ENCODE measurements at regions not wholly inside any gene's neighbourhood (a gene's known extent, or its start where the extent isn't known, plus 50 kb on each side); places are given as distances from the start of the nearest gene placed in this dataset.
"Not testable (repeated sequence)": the region's sequence is repeated elsewhere in the genome, so short reads cannot be mapped to it uniquely, and the experiment has no call there.

DNA sequence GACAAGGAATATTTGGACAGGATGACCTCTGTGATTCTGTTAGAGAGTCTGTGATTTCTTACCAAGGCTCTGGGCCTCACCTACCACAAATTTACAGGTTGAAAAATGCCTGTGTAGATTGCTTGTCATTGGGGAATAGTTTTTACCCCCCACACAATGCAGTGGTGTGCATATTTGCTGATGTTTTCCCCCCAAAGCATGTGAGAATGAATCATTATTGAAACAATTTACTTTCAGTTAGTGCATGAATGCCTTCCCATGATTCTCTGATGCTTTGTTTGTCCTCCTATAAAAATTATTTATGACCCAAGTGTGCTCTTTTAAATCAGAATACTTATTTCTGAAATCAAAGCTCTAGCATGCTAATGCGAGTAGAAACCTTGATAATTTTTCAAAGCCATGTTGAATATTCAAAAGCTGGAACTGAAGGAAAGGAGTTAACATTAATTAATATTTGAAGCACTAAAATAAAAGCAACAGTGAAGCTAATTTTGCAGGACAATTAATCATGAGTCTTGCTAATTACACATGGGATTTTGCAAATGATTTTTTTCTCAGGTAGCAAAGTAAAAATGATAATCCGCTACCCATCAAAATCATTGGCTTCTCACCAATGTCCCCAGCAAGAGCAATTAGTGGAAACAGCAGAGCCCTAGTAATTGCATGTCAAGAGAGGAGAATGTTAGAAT lies 361.2 kb upstream of the HNRNPA3 start:
- no peak for DNase-seq
- in situ Hi-C loops (cut with HindIII; ENCODE audit: low pct_ligation_motif_present, low pct_unique_long_range_greater_than_20kb, low sequenced_read_pairs): no loop called here

DNA sequence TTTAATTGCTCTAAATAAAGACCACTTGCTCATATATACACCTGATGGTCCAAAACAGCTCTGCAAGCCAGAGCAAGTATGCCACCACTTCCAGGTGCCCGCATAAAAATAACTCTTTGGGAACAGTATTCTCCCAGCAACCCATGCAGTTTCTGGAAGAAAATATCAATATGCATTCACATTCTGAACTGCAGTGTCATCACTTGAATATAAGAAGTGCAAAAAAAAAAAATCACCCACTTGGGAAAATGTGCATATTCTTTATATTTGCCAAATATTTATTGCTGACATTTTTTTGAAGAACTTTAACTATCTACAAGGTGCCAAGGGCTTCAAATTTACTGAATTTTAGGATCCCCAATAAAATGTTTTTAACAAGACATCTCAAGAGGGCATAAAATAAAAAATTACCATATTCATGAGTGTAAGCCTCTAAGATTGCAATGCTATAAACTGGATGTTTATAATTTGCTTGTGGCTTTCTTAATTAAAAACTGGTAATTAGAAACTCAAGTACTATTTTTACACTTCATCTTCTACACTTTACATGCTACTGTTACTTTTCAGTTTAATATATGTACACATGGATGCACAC lies 360.6 kb upstream of the HNRNPA3 start:
- no peak for DNase-seq
- in situ Hi-C loops (cut with HindIII; ENCODE audit: low pct_ligation_motif_present, low pct_unique_long_range_greater_than_20kb, low sequenced_read_pairs): no loop called here

DNA sequence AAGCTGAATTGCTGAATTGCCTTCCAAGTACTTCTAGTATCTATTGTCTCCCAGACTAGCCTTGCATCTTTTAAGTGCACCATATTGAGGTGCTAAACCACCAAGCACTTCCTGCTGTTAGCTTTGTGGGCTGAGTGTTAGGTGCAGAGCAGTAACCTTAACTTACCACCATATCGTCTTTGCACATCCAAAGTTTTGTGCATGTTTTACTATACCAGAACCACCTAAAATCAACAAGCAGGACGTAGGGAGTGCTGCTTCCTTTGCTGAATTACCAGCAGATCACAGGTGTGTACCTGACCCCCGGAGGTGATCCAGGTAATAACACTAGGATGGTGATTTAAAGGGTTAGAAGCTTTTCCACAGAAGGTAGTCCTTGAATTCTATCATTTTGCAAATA lies 359.9 kb upstream of the HNRNPA3 start:
- DNase-seq: no peak
- in situ Hi-C loops (cut with HindIII; ENCODE audit: low pct_ligation_motif_present, low pct_unique_long_range_greater_than_20kb, low sequenced_read_pairs): no loop called here

DNA sequence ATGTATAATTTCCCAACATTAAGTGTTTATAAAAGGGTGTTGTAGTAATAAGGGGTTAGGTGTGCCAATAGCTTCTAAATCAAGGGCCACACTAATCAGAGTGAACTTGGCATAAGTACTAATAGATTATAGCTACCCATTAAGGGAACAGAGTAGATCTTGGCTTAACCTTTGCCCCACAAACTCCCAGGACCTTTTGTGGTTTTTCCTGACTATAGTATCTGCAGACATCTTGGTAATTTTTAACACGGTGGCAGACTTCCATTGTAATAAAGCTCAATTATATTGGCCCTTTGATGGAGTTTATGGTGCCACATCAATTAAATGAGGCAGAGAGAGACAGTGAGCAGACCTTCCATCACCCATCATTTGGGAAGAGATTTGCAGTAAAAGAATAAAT lies 358.5 kb upstream of the HNRNPA3 start:
- in situ Hi-C loops (cut with HindIII; ENCODE audit: low pct_ligation_motif_present, low pct_unique_long_range_greater_than_20kb, low sequenced_read_pairs): no loop called here
- no peak for DNase-seq

DNA sequence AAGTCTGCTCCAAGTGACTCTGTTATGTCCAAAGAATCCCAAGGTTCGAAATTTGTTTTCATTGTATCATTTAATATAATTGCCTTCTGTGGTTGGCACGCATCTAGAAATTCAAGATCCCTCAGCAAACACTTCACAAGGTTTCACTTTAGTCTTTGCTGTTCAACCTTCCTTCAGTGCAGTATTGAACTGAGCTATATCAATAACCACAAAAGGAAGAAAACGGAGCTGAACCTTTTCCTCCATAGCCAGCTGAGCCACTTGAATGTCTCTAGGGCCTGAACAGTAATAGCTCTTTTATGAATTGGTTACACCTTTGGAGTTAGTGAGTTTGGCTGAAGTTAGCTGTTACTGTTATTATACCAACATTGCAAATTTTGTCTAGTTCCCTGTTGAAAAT lies 357.7 kb upstream of the HNRNPA3 start:
- DNase-seq: no peak
- in situ Hi-C loops (cut with HindIII; ENCODE audit: low pct_ligation_motif_present, low pct_unique_long_range_greater_than_20kb, low sequenced_read_pairs): no loop called here

DNA sequence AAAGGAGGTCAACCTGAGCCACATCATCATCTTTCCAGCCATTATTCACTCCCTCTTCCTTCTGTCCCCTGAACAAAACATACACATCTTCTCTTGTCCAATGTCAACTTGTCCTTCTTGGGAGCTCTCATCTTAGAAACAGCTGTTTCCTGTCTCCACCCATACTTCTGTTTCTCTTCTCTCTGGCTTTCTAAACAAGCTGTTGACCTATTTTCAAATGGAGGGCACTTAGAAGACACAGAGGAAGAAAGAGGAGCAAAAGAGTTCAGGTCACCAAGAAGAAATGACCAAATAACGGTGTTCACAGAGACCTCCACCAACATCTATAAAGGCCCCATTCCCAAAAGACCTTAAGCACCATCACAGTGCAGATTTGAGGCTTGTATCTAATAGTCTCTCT lies 355.9 kb upstream of the HNRNPA3 start:
- no peak for DNase-seq
- in situ Hi-C loops (cut with HindIII; ENCODE audit: low pct_ligation_motif_present, low pct_unique_long_range_greater_than_20kb, low sequenced_read_pairs): no loop called here

DNA sequence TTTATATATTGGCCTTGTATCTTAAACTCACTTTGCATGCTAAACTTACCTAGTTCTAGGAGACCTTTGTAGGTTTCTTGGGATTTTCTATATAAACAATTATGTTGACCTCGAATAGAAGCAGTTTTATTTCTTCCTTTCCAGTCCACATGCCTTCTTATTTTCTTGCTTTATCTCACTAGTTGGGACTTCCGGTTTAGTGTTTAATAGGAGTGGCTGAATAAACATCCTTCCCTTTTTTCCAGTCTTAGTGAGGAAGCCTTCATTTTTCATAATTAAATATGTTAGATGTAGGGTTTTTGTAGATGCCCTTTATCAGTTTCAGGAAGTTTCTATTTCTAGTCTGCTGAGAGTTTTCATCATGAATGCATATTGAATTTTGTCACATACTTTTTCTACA lies 347.3 kb upstream of the HNRNPA3 start:
- in situ Hi-C loops (cut with HindIII; ENCODE audit: low pct_ligation_motif_present, low pct_unique_long_range_greater_than_20kb, low sequenced_read_pairs): no loop called here
- DNase-seq: no peak

DNA sequence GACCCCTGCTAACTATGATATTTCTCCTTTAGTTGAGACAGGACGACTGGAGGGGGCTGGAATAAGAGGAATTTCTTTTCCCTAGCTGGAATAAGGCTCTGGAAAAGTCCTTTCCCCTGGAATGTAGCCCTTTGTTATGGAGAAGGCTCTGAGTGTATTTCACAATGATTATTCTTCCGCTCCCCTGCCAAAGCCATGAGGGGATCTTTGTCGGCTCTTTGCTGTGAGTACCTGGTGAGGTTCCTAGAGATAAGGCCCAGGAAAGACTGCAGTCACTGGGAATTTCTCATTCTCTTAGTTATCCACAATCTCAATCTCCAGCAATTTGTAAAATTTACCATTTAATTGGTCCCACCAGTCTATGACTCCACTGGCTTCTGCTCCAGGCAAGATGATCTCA lies 340.2 kb upstream of the HNRNPA3 start:
- no peak for DNase-seq
- in situ Hi-C loops (cut with HindIII; ENCODE audit: low pct_ligation_motif_present, low pct_unique_long_range_greater_than_20kb, low sequenced_read_pairs): no loop called here

DNA sequence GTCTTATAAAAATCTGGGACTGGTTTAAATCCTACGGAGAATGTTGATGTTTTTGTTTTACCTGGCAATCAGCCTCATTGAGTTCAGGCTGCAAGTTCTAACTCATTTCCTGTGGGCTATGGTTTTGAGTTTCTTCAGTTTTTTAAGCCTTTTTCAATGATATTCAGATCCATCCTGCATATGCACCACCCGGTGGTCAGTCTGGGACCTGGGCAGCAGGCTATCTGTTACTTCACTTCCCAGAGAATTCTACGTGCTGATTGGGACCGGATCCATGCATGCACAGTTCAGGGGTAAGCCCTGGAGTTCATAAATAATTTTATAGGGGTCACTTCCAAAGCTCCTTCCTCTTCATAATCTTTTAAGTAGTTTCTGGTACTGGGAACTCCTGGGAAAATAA lies 339.2 kb upstream of the HNRNPA3 start:
- DNase-seq: peak; percentile 23
- in situ Hi-C loops (cut with HindIII; ENCODE audit: low pct_ligation_motif_present, low pct_unique_long_range_greater_than_20kb, low sequenced_read_pairs): no loop called here

DNA sequence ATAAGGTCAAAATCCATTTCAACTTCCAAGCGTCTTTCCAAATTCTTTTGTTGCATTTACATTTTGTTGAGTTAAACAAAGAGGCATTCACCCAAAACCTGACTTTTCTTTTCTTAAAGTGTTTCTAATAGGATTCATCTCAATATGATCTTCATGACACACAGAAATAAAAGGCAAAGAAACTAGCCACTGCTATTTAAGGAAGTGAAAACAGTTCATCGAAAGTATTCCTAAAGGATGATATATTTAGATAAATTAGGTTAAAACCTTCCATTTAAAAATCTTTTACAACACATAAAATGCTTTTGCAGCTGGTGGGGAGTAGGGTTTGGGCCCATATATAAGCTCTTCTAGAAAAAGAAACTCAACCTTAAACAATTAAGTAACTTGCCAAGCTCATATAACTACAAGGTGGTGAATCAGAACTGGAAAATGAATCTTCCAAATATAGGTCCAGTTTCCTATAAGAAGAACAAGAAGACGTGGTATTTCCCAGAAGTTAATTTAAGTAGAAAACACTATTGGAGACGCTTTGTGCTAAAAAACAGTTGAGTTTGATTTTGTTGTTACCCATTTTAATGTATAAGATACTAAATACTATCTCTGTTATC lies 336.0 kb upstream of the HNRNPA3 start:
- in situ Hi-C loops (cut with HindIII; ENCODE audit: low pct_ligation_motif_present, low pct_unique_long_range_greater_than_20kb, low sequenced_read_pairs): no loop called here
- DNase-seq: no peak

DNA sequence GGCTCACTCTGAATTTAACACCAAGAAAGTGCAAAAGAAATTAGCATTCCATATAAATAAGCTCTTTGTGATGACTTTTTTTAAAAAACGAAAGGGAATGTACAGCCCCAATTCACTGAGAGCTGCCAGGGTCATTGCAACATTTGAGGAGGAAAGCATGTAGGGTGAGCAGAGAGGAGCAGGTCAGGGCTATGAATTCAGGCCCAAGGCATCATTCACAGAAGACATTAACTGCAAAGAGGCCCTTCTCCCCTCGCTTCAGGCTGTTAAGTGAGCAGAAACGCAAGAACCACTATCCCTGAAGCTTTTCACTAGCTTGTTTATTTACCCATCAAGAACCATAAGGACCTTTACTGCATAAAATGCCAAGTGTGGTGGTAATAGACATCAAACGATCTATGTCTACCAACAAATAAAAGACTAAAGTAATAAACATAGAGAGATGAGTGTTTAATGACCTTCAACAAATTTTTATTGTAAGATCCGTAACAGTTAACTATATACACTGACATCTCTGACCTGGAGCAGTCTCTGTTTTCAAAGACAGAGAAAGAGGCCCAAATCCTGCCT lies 333.1 kb upstream of the HNRNPA3 start:
- DNase-seq: no peak

DNA sequence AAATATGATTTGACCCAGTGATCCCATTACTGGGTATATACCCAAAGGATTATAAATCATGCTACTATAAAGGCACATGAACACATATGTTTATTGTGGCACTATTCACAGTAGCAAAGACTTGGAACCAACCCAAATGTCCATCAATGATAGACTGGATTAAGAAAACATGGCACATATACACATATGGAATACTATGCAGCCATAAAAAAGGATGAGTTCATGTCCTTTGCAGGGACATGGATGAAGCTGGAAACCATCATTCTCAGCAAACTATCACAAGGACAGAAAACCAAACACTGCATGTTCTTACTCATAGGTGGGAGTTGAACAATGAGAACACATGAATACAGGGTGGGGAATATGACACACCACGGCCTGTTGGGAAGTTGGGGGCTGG lies 330.5 kb upstream of the HNRNPA3 start:
- DNase-seq; in situ Hi-C loops (cut with HindIII; ENCODE audit: low pct_ligation_motif_present, low pct_unique_long_range_greater_than_20kb, low sequenced_read_pairs): not testable (repeated sequence)

More for the DNA sequence above, 333.1 kb upstream of the HNRNPA3 start:
- in situ Hi-C loops (cut with HindIII; ENCODE audit: low pct_ligation_motif_present, low pct_unique_long_range_greater_than_20kb, low sequenced_read_pairs): no loop called here

DNA sequence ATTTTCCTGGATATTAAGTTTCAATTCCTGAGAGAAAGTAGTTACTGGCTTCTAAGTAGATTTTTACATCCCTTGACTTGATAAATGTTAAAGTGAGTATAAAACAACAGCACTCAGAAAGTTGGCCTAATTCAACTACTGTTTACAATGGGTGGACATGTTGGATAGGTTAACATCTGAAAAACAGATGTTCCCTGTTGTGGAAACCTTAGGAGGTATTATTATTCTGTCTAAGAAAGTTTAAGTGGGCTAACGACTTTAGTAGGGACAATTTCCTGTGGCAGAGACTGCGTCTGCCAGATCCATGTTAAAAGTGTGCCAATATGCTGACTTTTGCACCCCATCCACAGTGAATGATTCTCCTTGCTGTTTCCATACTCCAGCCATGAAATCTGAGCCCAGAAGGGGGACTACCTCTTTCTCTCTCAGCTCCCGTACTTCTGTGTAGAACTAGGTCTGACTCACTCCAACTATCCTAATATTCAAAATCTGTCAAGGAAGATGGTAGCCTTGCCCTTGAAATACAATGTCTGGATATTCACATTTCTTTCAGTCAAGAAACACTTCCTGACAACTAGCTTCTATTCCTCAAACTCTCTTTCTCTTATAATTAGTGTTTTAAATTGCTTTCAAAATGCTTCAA lies 327.5 kb upstream of the HNRNPA3 start:
- DNase-seq: no peak
- in situ Hi-C loops (cut with HindIII; ENCODE audit: low pct_ligation_motif_present, low pct_unique_long_range_greater_than_20kb, low sequenced_read_pairs): no loop called here

DNA sequence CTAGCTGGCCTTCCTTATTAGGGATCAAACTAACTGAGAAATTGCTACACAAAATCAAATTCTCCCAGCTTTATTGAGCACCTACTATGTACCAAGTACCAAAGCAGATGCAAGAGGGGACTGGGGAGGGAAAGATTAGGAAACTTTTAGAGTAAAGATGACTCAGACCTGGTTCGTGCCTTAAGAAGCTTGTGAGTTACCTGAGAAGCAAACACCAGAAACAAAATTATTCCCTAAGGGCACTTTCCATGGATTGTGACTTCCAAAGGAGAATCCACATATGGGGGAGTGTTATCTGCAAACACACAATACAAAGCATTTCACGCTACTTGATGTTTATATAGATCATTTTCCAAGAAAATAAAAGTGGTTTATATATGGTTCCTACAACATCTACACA lies 326.9 kb upstream of the HNRNPA3 start:
- in situ Hi-C loops (cut with HindIII; ENCODE audit: low pct_ligation_motif_present, low pct_unique_long_range_greater_than_20kb, low sequenced_read_pairs): no loop called here
- DNase-seq: no peak

DNA sequence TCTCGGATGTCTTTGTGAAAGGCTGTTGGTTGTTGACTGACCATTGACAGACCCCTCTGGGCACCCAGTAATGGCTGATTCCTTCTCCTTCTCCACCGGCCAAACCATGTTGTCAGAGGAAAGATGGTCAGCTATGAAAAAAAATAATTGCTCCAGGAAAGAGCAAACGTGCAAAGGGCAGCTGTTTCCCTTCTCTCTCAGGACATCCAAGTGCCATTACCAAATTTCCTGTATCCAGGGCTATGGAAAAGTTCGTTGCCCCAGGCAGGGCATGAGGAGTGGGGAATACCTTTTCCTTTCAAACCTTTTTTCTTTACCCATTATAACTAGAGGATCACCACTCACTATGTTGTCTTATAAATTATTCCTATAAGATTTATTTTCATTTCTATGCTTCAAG lies 321.5 kb upstream of the HNRNPA3 start:
- in situ Hi-C loops (cut with HindIII; ENCODE audit: low pct_ligation_motif_present, low pct_unique_long_range_greater_than_20kb, low sequenced_read_pairs): no loop called here
- DNase-seq: no peak

DNA sequence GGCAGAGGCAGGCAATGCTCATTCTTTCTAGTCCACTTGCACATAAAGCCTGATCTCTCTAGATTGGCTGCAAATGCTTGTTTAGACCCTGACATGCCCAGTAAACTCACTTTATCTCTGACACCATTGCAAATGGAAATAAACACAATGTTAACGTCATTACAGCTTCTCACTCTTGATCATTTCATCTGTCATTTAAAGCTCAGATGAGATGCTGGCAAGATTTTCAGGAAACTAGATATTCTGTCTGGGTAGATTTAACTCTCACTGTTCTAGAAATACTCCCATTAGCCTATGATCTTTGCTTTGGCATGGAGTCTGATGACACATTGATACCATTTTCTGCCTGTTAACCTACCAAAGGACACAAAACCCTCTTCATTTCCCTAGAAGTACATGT lies 320.7 kb upstream of the HNRNPA3 start:
- in situ Hi-C loops (cut with HindIII; ENCODE audit: low pct_ligation_motif_present, low pct_unique_long_range_greater_than_20kb, low sequenced_read_pairs): no loop called here

DNA sequence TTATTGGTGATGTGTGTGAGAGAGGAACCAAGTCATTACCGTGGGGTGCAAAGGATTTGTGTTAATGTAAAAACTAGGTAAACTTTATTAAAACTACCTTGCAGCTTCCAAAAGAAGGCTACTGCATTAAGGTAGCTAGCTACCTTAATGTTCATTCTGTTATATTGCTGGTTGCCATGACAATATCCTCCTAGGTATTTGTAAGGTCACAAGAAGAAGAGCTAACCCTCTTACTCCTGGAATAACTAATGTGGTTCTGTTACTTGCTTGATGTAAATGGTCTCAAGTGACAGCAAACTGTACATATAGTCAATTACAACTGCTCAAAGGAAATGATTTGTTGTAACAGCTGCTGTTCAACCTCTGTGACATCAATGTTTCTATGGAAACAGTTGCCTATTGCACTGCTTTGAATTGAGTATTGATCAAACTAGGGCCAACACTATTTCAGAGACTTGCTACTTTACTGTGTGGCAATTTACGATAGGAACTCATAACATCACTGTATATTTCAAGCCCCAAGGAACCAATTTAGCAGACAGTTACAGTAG lies 319.8 kb upstream of the HNRNPA3 start:
- DNase-seq: no peak
- in situ Hi-C loops (cut with HindIII; ENCODE audit: low pct_ligation_motif_present, low pct_unique_long_range_greater_than_20kb, low sequenced_read_pairs): no loop called here

More for the DNA sequence above, 320.7 kb upstream of the HNRNPA3 start:
- no peak for DNase-seq

DNA sequence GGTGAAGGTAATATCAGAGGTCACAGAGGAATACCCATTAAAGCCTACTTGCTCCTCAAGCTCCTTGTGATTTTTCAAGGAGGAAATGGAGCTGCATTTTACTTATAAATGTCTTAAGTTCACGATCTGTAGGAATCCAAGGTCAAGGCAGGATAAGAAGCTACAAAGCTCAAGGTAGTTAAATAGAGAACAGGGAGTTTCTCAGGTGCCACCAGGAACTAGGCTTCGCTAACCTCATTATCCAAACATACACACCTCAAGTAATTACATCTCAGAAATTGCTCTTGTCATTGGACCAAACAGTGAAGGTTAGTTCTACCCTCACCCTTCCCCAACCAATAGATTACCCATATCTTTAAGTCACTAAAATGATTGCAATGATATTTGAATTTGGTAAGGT lies 317.4 kb upstream of the HNRNPA3 start:
- no peak for DNase-seq
- in situ Hi-C loops (cut with HindIII; ENCODE audit: low pct_ligation_motif_present, low pct_unique_long_range_greater_than_20kb, low sequenced_read_pairs): no loop called here

DNA sequence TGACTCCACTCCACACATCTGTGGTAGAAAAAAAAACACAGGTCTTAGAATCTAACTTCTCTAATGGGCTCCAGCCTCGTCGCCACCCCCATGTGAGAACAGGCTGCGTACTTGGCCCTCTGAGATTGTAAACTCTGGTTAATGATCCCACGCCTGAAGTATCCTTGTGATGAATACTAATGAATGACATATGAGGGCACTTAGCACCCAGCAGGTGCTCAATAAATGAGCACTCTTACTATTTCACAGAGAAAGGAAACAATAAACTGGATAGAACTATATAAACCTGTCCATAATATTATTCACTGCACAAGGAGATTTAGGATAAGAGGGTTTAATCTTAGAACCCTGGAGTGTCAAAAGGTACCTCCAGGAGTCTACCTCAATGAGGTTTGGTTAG lies 310.1 kb upstream of the HNRNPA3 start:
- DNase-seq: no peak
- in situ Hi-C loops (cut with HindIII; ENCODE audit: low pct_ligation_motif_present, low pct_unique_long_range_greater_than_20kb, low sequenced_read_pairs): no loop called here
